ENCODE measurements at regions not wholly inside any gene's neighbourhood (a gene's known extent, or its start where the extent isn't known, plus 50 kb on each side); places are given as distances from the start of the nearest gene placed in this dataset.
"Not testable (repeated sequence)": the region's sequence is repeated elsewhere in the genome, so short reads cannot be mapped to it uniquely, and the experiment has no call there.

- H3K27ac ChIP-seq; ATAC-seq; intact Hi-C loops (cut with DNase I): not testable (repeated sequence)
These were observed 158.4 kb downstream of the ANKRD36B start for GRCh38 chr2:97431169-97431725.

GRCh38 chr2:97422376-97422775, 167.3 kb downstream of the ANKRD36B start:
- intact Hi-C loops (cut with DNase I); H3K9me3 ChIP-seq; H3K27ac ChIP-seq; H3K36me3 ChIP-seq; H3K4me3 ChIP-seq; H3K4me1 ChIP-seq; H3K27me3 ChIP-seq (ENCODE audit: low read depth); DNase-seq: not testable (repeated sequence)
- peak; percentile 53 to 57 for ATAC-seq

More at GRCh38 chr2:97431169-97431725, 158.4 kb downstream of the ANKRD36B start:
- H3K4me1 ChIP-seq; DNase-seq; H3K27me3 ChIP-seq (ENCODE audit: low read depth); H3K36me3 ChIP-seq; H3K4me3 ChIP-seq; H3K9me3 ChIP-seq: not testable (repeated sequence)

- H3K4me3 ChIP-seq; H3K36me3 ChIP-seq; intact Hi-C loops (cut with DNase I); H3K27ac ChIP-seq; H3K4me1 ChIP-seq; ATAC-seq; DNase-seq; H3K27me3 ChIP-seq (ENCODE audit: low read depth); H3K9me3 ChIP-seq: not testable (repeated sequence)
These were observed 183.3 kb downstream of the ANKRD36B start for GRCh38 chr2:97406340-97406739.

GRCh38 chr2:97405172-97405737, 184.4 kb downstream of the ANKRD36B start:
- H3K4me1 ChIP-seq; intact Hi-C loops (cut with DNase I); H3K27me3 ChIP-seq (ENCODE audit: low read depth); H3K9me3 ChIP-seq; H3K4me3 ChIP-seq; H3K36me3 ChIP-seq; H3K27ac ChIP-seq: not testable (repeated sequence)
- ATAC-seq = peak; percentile 62 to 69
- peak; percentile 40 for DNase-seq

GRCh38 chr2:97402678-97403077, 187.0 kb downstream of the ANKRD36B start:
- H3K4me1 ChIP-seq; intact Hi-C loops (cut with DNase I); H3K27me3 ChIP-seq (ENCODE audit: low read depth); H3K36me3 ChIP-seq; H3K9me3 ChIP-seq; H3K27ac ChIP-seq; H3K4me3 ChIP-seq; DNase-seq; ATAC-seq: not testable (repeated sequence)

GRCh38 chr2:97395691-97396090, 194.0 kb downstream of the ANKRD36B start:
- H3K4me1 ChIP-seq; H3K27me3 ChIP-seq (ENCODE audit: low read depth); intact Hi-C loops (cut with DNase I); H3K27ac ChIP-seq; DNase-seq; H3K36me3 ChIP-seq; ATAC-seq; H3K4me3 ChIP-seq; H3K9me3 ChIP-seq: not testable (repeated sequence)

- H3K27me3 ChIP-seq (ENCODE audit: low read depth); H3K4me1 ChIP-seq; DNase-seq; H3K4me3 ChIP-seq; H3K36me3 ChIP-seq; H3K27ac ChIP-seq; intact Hi-C loops (cut with DNase I); ATAC-seq; H3K9me3 ChIP-seq: not testable (repeated sequence)
These were observed 203.9 kb downstream of the ANKRD36B start for GRCh38 chr2:97385803-97386202.

GRCh38 chr2:97375913-97376312, 213.8 kb downstream of the ANKRD36B start:
- H3K4me3 ChIP-seq; H3K9me3 ChIP-seq; H3K4me1 ChIP-seq; ATAC-seq; H3K27ac ChIP-seq; intact Hi-C loops (cut with DNase I); H3K27me3 ChIP-seq (ENCODE audit: low read depth); H3K36me3 ChIP-seq; DNase-seq: not testable (repeated sequence)

- H3K27ac ChIP-seq; H3K4me3 ChIP-seq; H3K27me3 ChIP-seq (ENCODE audit: low read depth); H3K9me3 ChIP-seq; intact Hi-C loops (cut with DNase I); ATAC-seq; DNase-seq; H3K4me1 ChIP-seq; H3K36me3 ChIP-seq: not testable (repeated sequence)
These were observed 215.3 kb downstream of the ANKRD36B start for GRCh38 chr2:97374426-97374825.

GRCh38 chr2:97363159-97363558, 226.5 kb downstream of the ANKRD36B start:
- H3K9me3 ChIP-seq; DNase-seq; H3K27ac ChIP-seq; H3K36me3 ChIP-seq; H3K4me3 ChIP-seq; ATAC-seq; intact Hi-C loops (cut with DNase I); H3K4me1 ChIP-seq; H3K27me3 ChIP-seq (ENCODE audit: low read depth): not testable (repeated sequence)
